ENCODE measurements at regions not wholly inside any gene's neighbourhood (a gene's known extent, or its start where the extent isn't known, plus 50 kb on each side); places are given as distances from the start of the nearest gene placed in this dataset.
"Not testable (repeated sequence)": the region's sequence is repeated elsewhere in the genome, so short reads cannot be mapped to it uniquely, and the experiment has no call there.

GRCh38 chr15:57895291-57895690, 170.2 kb downstream of the ALDH1A2 start:
- TF ChIP-seq, protein P1, sequence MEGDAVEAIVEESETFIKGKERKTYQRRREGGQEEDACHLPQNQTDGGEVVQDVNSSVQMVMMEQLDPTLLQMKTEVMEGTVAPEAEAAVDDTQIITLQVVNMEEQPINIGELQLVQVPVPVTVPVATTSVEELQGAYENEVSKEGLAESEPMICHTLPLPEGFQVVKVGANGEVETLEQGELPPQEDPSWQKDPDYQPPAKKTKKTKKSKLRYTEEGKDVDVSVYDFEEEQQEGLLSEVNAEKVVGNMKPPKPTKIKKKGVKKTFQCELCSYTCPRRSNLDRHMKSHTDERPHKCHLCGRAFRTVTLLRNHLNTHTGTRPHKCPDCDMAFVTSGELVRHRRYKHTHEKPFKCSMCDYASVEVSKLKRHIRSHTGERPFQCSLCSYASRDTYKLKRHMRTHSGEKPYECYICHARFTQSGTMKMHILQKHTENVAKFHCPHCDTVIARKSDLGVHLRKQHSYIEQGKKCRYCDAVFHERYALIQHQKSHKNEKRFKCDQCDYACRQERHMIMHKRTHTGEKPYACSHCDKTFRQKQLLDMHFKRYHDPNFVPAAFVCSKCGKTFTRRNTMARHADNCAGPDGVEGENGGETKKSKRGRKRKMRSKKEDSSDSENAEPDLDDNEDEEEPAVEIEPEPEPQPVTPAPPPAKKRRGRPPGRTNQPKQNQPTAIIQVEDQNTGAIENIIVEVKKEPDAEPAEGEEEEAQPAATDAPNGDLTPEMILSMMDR (conservative IDR thresholded peaks at IDR 0.05; ENCODE audit: low read depth, low read length), result no peak
- no peak for DNase-seq (ENCODE audit: low read depth)
- no peak overlapping the region for H3K4me3 ChIP-seq (ENCODE audit: low read length)

DNA sequence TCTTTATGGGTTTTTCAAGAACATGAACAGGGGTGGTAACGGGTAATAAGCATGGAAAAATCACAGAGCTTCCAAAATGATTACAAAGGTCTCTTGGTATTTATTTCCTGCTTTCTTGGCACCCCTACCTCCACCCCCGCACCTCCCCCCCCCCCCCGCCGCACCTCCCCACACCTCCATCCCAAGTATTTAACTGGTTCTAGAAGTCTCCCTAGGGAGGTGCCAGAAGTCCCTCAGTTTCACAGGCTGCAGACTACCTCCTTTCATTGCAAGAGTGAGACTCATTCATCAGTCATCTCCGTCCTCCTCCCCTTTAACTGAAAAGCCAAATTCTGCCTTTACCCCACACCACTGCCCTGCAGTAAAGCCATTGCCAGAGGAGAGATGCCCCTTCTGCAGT, 169.4 kb downstream of the ALDH1A2 start:
- no peak for DNase-seq (ENCODE audit: low read depth)
- no peak overlapping the region for H3K4me3 ChIP-seq (ENCODE audit: low read length)
- TF ChIP-seq, protein P1 (conservative IDR thresholded peaks at IDR 0.05; ENCODE audit: low read depth, low read length), result no peak

DNA sequence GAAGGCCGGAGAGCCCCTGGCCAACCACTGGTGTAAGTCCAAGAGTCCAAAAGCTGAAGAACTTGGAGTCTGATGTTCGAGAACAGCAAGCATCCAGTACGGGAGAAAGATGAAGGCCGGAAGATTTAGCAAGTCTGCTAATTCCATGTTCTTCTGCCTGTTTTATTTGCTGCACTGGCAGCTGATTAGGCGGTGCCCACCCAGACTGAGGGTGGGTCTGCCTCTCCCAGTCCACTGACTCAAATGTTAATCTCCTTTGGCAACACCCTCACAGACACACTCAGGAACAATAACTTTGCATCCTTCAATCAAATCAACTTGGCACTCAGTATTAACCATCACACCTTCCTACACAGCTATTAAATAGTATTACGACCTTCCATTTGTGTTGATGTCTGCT, 168.6 kb downstream of the ALDH1A2 start:
- not testable (repeated sequence) for DNase-seq (ENCODE audit: low read depth); H3K4me3 ChIP-seq (ENCODE audit: low read length)

GRCh38 chr15:57897870-57898269, 167.6 kb downstream of the ALDH1A2 start:
- no peak overlapping the region for H3K4me3 ChIP-seq (ENCODE audit: low read length)
- TF ChIP-seq, protein P1 (conservative IDR thresholded peaks at IDR 0.05; ENCODE audit: low read depth, low read length), result no peak
- no peak for DNase-seq (ENCODE audit: low read depth)

DNA sequence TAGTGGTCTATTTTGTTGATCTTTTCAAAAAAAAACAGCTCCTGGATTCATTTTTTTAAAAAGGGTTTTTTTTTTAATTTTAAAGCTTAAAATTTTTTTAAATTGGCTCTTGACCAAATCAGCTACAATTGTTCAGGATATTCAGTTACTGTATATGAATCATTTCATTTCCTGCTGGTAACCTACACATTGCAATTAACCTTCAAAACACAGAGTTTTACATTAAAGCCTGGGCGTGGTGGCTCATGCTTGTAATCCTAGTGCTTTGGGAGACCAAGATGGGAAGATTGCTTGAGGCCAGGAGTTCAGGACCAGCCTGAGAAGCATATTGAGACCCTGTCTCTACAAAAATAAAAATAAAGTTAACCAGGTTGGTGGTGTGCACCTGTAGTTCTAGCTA, 163.4 kb downstream of the ALDH1A2 start:
- TF ChIP-seq, protein P1 (conservative IDR thresholded peaks at IDR 0.05; ENCODE audit: low read depth, low read length), result no peak
- DNase-seq (ENCODE audit: low read depth), result no peak
- no peak overlapping the region for H3K4me3 ChIP-seq (ENCODE audit: low read length)
